ENCODE measurements at regions not wholly inside any gene's neighbourhood (a gene's known extent, or its start where the extent isn't known, plus 50 kb on each side); places are given as distances from the start of the nearest gene placed in this dataset.
A peak's percentile ranks its signal among the peaks of the same experiment; 100 is the strongest.

GRCh38 chr11:80355251-80355650 is 914.4 kb upstream of the TENM4 start:
- no peaks in the 10 kb centered on the region for H3K9me3 ChIP-seq (replicated peaks in 1 of 2; ENCODE audit: control insufficient read depth in 2 of 2, insufficient read depth in 1 of 2, low read depth in 1 of 2, low read length in 2 of 2)
- no peak overlapping the region for H4K91ac ChIP-seq (ENCODE audit: low read depth, low read length, poor library complexity)
- H3K18ac ChIP-seq (ENCODE audit: low read length), result no peak overlapping the region
- H2BK120ac ChIP-seq (ENCODE audit: low read depth, low read length), result no peak overlapping the region
- H3K4me1 ChIP-seq (ENCODE audit: control insufficient read depth in 2 of 2, insufficient read depth in 1 of 2, low read depth in 1 of 2, low read length in 2 of 2), result no peaks in the 10 kb centered on the region
- no peak overlapping the region for H4K8ac ChIP-seq (ENCODE audit: low read depth, low read length)
- no peaks in the 10 kb centered on the region for H3K36me3 ChIP-seq (replicated peaks in 1 of 2; ENCODE audit: control insufficient read depth in 2 of 2, insufficient read depth in 2 of 2, low read length in 2 of 2)
- no peak overlapping the region for H2AFZ ChIP-seq (ENCODE audit: low read length)
- no peak overlapping the region for H3K23ac ChIP-seq (ENCODE audit: low read depth, low read length, poor library complexity)
- no peak overlapping the region for H3K4ac ChIP-seq (ENCODE audit: low read length)
- H3K4me2 ChIP-seq (ENCODE audit: insufficient read depth, low read length, poor library complexity, severe bottlenecking), result no peak overlapping the region
- no CpG with 5 or more reads among the region's 1 CpG for WGBS, 2 donors (ENCODE audit: extremely low coverage in 2 of 2, insufficient read length in 2 of 2, insufficient replicate concordance in 1 of 2)
- no peak overlapping the region for H3K14ac ChIP-seq (ENCODE audit: low read length)
- no peak overlapping the region for H3K4me3 ChIP-seq (ENCODE audit: low read length in 2 of 2)
- no peak for DNase-seq (ENCODE audit: low spot score)
- no peak overlapping the region for H2BK5ac ChIP-seq (ENCODE audit: low read length)
- H3K27ac ChIP-seq (replicated peaks; ENCODE audit: low read length), result no peak overlapping the region
- H3K27me3 ChIP-seq (ENCODE audit: control insufficient read depth in 3 of 3, insufficient read depth in 3 of 3, low read depth in 1 of 3, low read length in 3 of 3), result no peaks in the 10 kb centered on the region
- no peak overlapping the region for H2AK5ac ChIP-seq (ENCODE audit: low read depth, low read length)
- H2BK15ac ChIP-seq (ENCODE audit: low read length), result no peak overlapping the region
- no peak overlapping the region for H3K9ac ChIP-seq (ENCODE audit: low read depth, low read length, poor library complexity)
- no peak overlapping the region for H2BK12ac ChIP-seq (ENCODE audit: low read length)
- H3K79me1 ChIP-seq (ENCODE audit: low read depth, low read length), result no peaks in the 10 kb centered on the region

DNA sequence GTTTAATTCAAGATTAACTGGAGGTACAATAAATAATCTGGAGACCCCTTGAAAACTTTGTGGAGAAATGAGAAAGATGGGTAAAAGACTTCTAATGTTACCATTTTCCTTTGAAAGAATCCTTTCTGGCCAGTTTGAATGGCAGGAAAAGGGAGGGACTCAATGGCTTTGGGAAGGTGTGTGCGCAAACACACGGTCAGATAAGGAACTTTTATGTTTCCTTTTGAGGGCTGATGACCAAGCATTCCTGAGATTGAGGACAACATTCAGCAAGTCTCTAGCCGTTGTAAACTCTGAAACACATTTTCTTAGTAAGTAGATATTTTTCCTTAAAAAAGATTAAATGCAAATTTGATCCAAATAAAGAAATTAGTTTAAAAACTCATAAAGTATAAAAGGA is 909.7 kb upstream of the TENM4 start:
- H4K8ac ChIP-seq (ENCODE audit: low read depth, low read length), result no peak overlapping the region
- no peak overlapping the region for H2BK12ac ChIP-seq (ENCODE audit: low read length)
- H2BK120ac ChIP-seq (ENCODE audit: low read depth, low read length), result no peak overlapping the region
- no peak overlapping the region for H2BK15ac ChIP-seq (ENCODE audit: low read length)
- no peak overlapping the region for H3K4me3 ChIP-seq (ENCODE audit: low read length in 2 of 2)
- DNase-seq (ENCODE audit: low spot score), result no peak
- no peaks in the 10 kb centered on the region for H3K36me3 ChIP-seq (replicated peaks in 1 of 2; ENCODE audit: control insufficient read depth in 2 of 2, insufficient read depth in 2 of 2, low read length in 2 of 2)
- no peak overlapping the region for H2AK5ac ChIP-seq (ENCODE audit: low read depth, low read length)
- no peak overlapping the region for H4K91ac ChIP-seq (ENCODE audit: low read depth, low read length, poor library complexity)
- no peaks in the 10 kb centered on the region for H3K79me1 ChIP-seq (ENCODE audit: low read depth, low read length)
- H2BK5ac ChIP-seq (ENCODE audit: low read length), result no peak overlapping the region
- no peaks in the 10 kb centered on the region for H3K27me3 ChIP-seq (ENCODE audit: control insufficient read depth in 3 of 3, insufficient read depth in 3 of 3, low read depth in 1 of 3, low read length in 3 of 3)
- no peak overlapping the region for H3K4me2 ChIP-seq (ENCODE audit: insufficient read depth, low read length, poor library complexity, severe bottlenecking)
- H3K9ac ChIP-seq (ENCODE audit: low read depth, low read length, poor library complexity), result no peak overlapping the region
- H2AFZ ChIP-seq (ENCODE audit: low read length), result no peak overlapping the region
- WGBS, 2 donors (ENCODE audit: extremely low coverage in 2 of 2, insufficient read length in 2 of 2, insufficient replicate concordance in 1 of 2), result no CpG with 5 or more reads among the region's 3 CpGs
- no peak overlapping the region for H3K4ac ChIP-seq (ENCODE audit: low read length)
- H3K27ac ChIP-seq (replicated peaks; ENCODE audit: low read length), result no peak overlapping the region
- H3K18ac ChIP-seq (ENCODE audit: low read length), result no peak overlapping the region
- H3K14ac ChIP-seq (ENCODE audit: low read length), result no peak overlapping the region
- peaks cover 3 to 5% of the 10 kb centered on the region in 2 donors for H3K4me1 ChIP-seq (ENCODE audit: control insufficient read depth in 2 of 2, insufficient read depth in 1 of 2, low read depth in 1 of 2, low read length in 2 of 2)
- no peak overlapping the region for H3K23ac ChIP-seq (ENCODE audit: low read depth, low read length, poor library complexity)
- no peaks in the 10 kb centered on the region for H3K9me3 ChIP-seq (replicated peaks in 1 of 2; ENCODE audit: control insufficient read depth in 2 of 2, insufficient read depth in 1 of 2, low read depth in 1 of 2, low read length in 2 of 2)

DNA sequence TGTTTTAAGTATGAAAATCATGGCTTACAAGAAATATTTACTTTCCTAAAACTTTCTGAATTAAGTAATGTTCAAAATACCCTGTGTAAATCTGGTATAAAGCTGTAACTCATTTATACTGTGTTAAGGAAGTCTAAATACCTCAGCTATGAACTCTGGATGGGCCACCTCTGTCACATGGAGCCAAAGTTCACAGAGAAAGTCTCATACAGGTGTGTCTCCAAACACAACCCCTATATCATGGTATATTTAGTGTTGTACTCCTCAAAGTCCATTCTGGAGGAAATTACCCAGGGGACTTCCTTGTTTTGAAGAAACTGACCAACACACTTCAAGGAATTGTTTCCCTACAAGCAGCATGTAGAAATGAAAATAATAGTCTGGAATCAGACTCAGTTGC is 909.2 kb upstream of the TENM4 start:
- H3K4ac ChIP-seq (ENCODE audit: low read length), result no peak overlapping the region
- H4K8ac ChIP-seq (ENCODE audit: low read depth, low read length), result no peak overlapping the region
- H3K23ac ChIP-seq (ENCODE audit: low read depth, low read length, poor library complexity), result no peak overlapping the region
- H3K36me3 ChIP-seq (replicated peaks in 1 of 2; ENCODE audit: control insufficient read depth in 2 of 2, insufficient read depth in 2 of 2, low read length in 2 of 2), result no peaks in the 10 kb centered on the region
- H3K14ac ChIP-seq (ENCODE audit: low read length), result no peak overlapping the region
- no peak overlapping the region for H2AFZ ChIP-seq (ENCODE audit: low read length)
- H3K4me3 ChIP-seq (ENCODE audit: low read length in 2 of 2), result no peak overlapping the region
- no peaks in the 10 kb centered on the region for H3K9me3 ChIP-seq (replicated peaks in 1 of 2; ENCODE audit: control insufficient read depth in 2 of 2, insufficient read depth in 1 of 2, low read depth in 1 of 2, low read length in 2 of 2)
- no peak overlapping the region for H2BK5ac ChIP-seq (ENCODE audit: low read length)
- DNase-seq (ENCODE audit: low spot score), result no peak
- H3K79me1 ChIP-seq (ENCODE audit: low read depth, low read length), result no peaks in the 10 kb centered on the region
- H2BK15ac ChIP-seq (ENCODE audit: low read length), result no peak overlapping the region
- H3K9ac ChIP-seq (ENCODE audit: low read depth, low read length, poor library complexity), result no peak overlapping the region
- no peaks in the 10 kb centered on the region for H3K27me3 ChIP-seq (ENCODE audit: control insufficient read depth in 3 of 3, insufficient read depth in 3 of 3, low read depth in 1 of 3, low read length in 3 of 3)
- H2AK5ac ChIP-seq (ENCODE audit: low read depth, low read length), result no peak overlapping the region
- no peak overlapping the region for H3K18ac ChIP-seq (ENCODE audit: low read length)
- H2BK120ac ChIP-seq (ENCODE audit: low read depth, low read length), result no peak overlapping the region
- no peak overlapping the region for H4K91ac ChIP-seq (ENCODE audit: low read depth, low read length, poor library complexity)
- H3K27ac ChIP-seq (replicated peaks; ENCODE audit: low read length), result no peak overlapping the region
- H2BK12ac ChIP-seq (ENCODE audit: low read length), result no peak overlapping the region
- peaks cover 3 to 5% of the 10 kb centered on the region in 2 donors for H3K4me1 ChIP-seq (ENCODE audit: control insufficient read depth in 2 of 2, insufficient read depth in 1 of 2, low read depth in 1 of 2, low read length in 2 of 2)
- H3K4me2 ChIP-seq (ENCODE audit: insufficient read depth, low read length, poor library complexity, severe bottlenecking), result no peak overlapping the region

- DNase-seq (ENCODE audit: low spot score), result no peak
- Histone ChIP-seq H4K8ac (ENCODE audit: low read depth, low read length) (no peak overlapping the region), H2BK15ac (ENCODE audit: low read length) (peak overlapping the region; percentile 15), H2BK12ac (ENCODE audit: low read length) (no peak overlapping the region), H3K27ac (replicated peaks; ENCODE audit: low read length) (no peak overlapping the region), H3K79me1 (ENCODE audit: low read depth, low read length) (no peaks in the 10 kb centered on the region), H3K9ac (ENCODE audit: low read depth, low read length, poor library complexity) (no peak overlapping the region), H3K14ac (ENCODE audit: low read length) (no peak overlapping the region), H3K4me2 (ENCODE audit: insufficient read depth, low read length, poor library complexity, severe bottlenecking) (no peak overlapping the region), H2BK120ac (ENCODE audit: low read depth, low read length) (no peak overlapping the region), H3K9me3 (replicated peaks in 1 of 2; ENCODE audit: control insufficient read depth in 2 of 2, insufficient read depth in 1 of 2, low read depth in 1 of 2, low read length in 2 of 2) (no peaks in the 10 kb centered on the region), H3K4ac (ENCODE audit: low read length) (no peak overlapping the region), H3K18ac (ENCODE audit: low read length) (no peak overlapping the region), H4K91ac (ENCODE audit: low read depth, low read length, poor library complexity) (no peak overlapping the region), H2AK5ac (ENCODE audit: low read depth, low read length) (no peak overlapping the region), H2BK5ac (ENCODE audit: low read length) (no peak overlapping the region), H3K4me1 (ENCODE audit: control insufficient read depth in 2 of 2, insufficient read depth in 1 of 2, low read depth in 1 of 2, low read length in 2 of 2) (peaks cover 3 to 5% of the 10 kb centered on the region in 2 donors), H3K36me3 (replicated peaks in 1 of 2; ENCODE audit: control insufficient read depth in 2 of 2, insufficient read depth in 2 of 2, low read length in 2 of 2) (no peaks in the 10 kb centered on the region), H3K27me3 (ENCODE audit: control insufficient read depth in 3 of 3, insufficient read depth in 3 of 3, low read depth in 1 of 3, low read length in 3 of 3) (no peaks in the 10 kb centered on the region), H3K4me3 (ENCODE audit: low read length in 2 of 2) (no peak overlapping the region), H2AFZ (ENCODE audit: low read length) (peak overlapping the region; percentile 47), H3K23ac (ENCODE audit: low read depth, low read length, poor library complexity) (no peak overlapping the region)
- WGBS, 2 donors (ENCODE audit: extremely low coverage in 2 of 2, insufficient read length in 2 of 2, insufficient replicate concordance in 1 of 2), result no CpG with 5 or more reads among the region's 6 CpGs
These were observed 905.7 kb upstream of the TENM4 start for GRCh38 chr11:80346353-80347059.
